ENCODE measurements at regions not wholly inside any gene's neighbourhood (a gene's known extent, or its start where the extent isn't known, plus 50 kb on each side); places are given as distances from the start of the nearest gene placed in this dataset.
"Not testable (repeated sequence)": the region's sequence is repeated elsewhere in the genome, so short reads cannot be mapped to it uniquely, and the experiment has no call there.

- Mint-ChIP-seq H3K27me3 (peaks cover 4% of the 10 kb centered on the region), H3K4me1 (no peaks in the 10 kb centered on the region), H3K9me3 (no peaks in the 10 kb centered on the region), H3K4me3 (no peak overlapping the region), H3K36me3 (no peaks in the 10 kb centered on the region), H3K27ac (no peak overlapping the region)
- CTCF ChIA-PET, result no interaction called here
- no peak for DNase-seq
Measured at GRCh38 chr1:55526716-55527115, 311.6 kb upstream of the USP24 start.

- Mint-ChIP-seq H3K27me3 (peaks cover 4% of the 10 kb centered on the region), H3K27ac (no peak overlapping the region), H3K36me3 (no peaks in the 10 kb centered on the region), H3K9me3 (no peaks in the 10 kb centered on the region), H3K4me3 (no peak overlapping the region), H3K4me1 (no peaks in the 10 kb centered on the region)
- DNase-seq, result no peak
- CTCF ChIA-PET, result interaction anchor here (0.5 kb wide), 1 partner anchor 1308 kb away, joined by 3 read pairs; no protein-coding TSS in a partner anchor
Measured at GRCh38 chr1:55524006-55524405, 308.8 kb upstream of the USP24 start.

- no peaks in the 10 kb centered on the region for H3K4me1 Mint-ChIP-seq
- H3K9me3 Mint-ChIP-seq, result no peaks in the 10 kb centered on the region
- H3K36me3 Mint-ChIP-seq, result no peaks in the 10 kb centered on the region
- H3K4me3 Mint-ChIP-seq, result no peak overlapping the region
- CTCF ChIA-PET, result no interaction called here
- H3K27me3 Mint-ChIP-seq, result peaks cover 4% of the 10 kb centered on the region
- H3K27ac Mint-ChIP-seq, result no peak overlapping the region
- no peak for DNase-seq
Measured at GRCh38 chr1:55522982-55523381, 307.8 kb upstream of the USP24 start.

- CTCF ChIA-PET, result no interaction called here
- no peak for DNase-seq
- no peaks in the 10 kb centered on the region for H3K36me3 Mint-ChIP-seq
- peaks cover 4% of the 10 kb centered on the region for H3K27me3 Mint-ChIP-seq
- H3K4me3 Mint-ChIP-seq, result no peak overlapping the region
- H3K27ac Mint-ChIP-seq, result no peak overlapping the region
- H3K9me3 Mint-ChIP-seq, result no peaks in the 10 kb centered on the region
- H3K4me1 Mint-ChIP-seq, result no peaks in the 10 kb centered on the region
Measured at GRCh38 chr1:55522353-55522903, 307.3 kb upstream of the USP24 start.

DNA sequence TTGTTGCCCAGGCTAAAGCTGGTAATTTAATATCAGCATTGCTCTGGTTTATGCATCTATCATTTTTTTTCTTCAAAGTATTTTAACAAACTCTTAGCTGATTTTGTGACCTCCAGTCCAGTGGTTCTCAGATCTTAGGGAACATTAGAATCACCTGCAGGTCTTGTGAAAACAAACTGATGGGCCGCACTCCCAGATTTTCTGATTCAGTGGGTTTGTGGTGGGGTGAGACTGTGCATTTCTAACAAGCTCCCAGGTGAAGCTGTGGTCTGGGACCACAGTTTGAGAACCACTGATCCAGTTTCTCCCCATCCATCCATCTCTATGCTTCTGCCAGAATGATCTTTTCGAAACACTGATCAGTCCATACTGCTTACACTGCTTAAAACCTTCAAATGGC is 305.7 kb upstream of the USP24 start:
- CTCF ChIA-PET, result no interaction called here
- no peaks in the 10 kb centered on the region for H3K4me1 Mint-ChIP-seq

GRCh38 chr1:55519937-55520683 is 304.9 kb upstream of the USP24 start:
- CTCF ChIA-PET, result no interaction called here
- H3K36me3 Mint-ChIP-seq, result no peaks in the 10 kb centered on the region
- no peaks in the 10 kb centered on the region for H3K9me3 Mint-ChIP-seq
- H3K27me3 Mint-ChIP-seq, result peaks cover 3% of the 10 kb centered on the region
- no peak overlapping the region for H3K27ac Mint-ChIP-seq
- H3K4me3 Mint-ChIP-seq, result no peak overlapping the region
- no peak for DNase-seq
- H3K4me1 Mint-ChIP-seq, result no peaks in the 10 kb centered on the region

More for the DNA sequence above, 305.7 kb upstream of the USP24 start:
- H3K36me3 Mint-ChIP-seq, result no peaks in the 10 kb centered on the region
- H3K27ac Mint-ChIP-seq, result no peak overlapping the region
- DNase-seq, result no peak
- H3K27me3 Mint-ChIP-seq, result peaks cover 4% of the 10 kb centered on the region
- no peaks in the 10 kb centered on the region for H3K9me3 Mint-ChIP-seq
- no peak overlapping the region for H3K4me3 Mint-ChIP-seq

DNA sequence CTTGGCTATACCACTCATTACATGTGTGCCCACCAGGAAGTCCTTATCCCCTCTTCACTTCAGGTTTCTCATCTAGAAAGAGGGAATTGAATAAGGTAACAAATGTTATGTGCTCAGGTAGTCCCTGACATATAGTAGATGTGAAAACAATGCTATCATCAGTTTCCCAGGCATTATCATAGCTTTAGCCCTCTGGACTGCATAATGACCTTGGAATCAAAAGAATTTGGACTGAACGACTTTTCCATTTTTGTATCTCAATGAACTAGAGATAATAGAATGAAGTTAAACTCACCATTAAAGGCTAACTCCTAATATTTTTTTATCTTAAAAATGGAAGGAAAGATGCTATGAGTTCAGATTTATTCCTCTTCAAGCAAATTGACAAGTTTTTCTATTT is 304.1 kb upstream of the USP24 start:
- no peaks in the 10 kb centered on the region for H3K4me1 Mint-ChIP-seq
- H3K9me3 Mint-ChIP-seq, result no peaks in the 10 kb centered on the region
- no peaks in the 10 kb centered on the region for H3K36me3 Mint-ChIP-seq
- CTCF ChIA-PET, result no interaction called here
- no peak for DNase-seq
- H3K4me3 Mint-ChIP-seq, result no peak overlapping the region
- no peak overlapping the region for H3K27ac Mint-ChIP-seq
- no peaks in the 10 kb centered on the region for H3K27me3 Mint-ChIP-seq

DNA sequence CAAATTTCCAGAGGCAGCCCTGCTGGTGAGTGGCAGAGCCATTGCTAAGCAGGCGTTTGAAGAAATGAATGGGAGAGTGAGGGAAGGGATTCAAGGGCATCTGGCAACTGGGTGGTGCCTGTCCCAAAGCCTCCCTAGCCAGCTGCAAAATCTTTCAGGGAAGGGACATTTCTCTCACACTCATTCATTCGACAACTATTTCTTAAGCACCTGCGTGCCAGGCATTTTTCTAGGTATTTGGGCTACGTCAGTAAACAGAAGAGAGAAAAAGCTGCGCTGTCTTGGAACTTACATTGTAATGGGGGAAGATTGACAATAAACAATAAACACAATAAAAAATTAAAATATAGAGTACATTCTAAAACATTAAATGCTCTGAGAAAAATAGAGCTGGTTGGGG is 301.9 kb upstream of the USP24 start:
- Mint-ChIP-seq H3K4me3 (no peak overlapping the region), H3K36me3 (no peaks in the 10 kb centered on the region), H3K27me3 (no peaks in the 10 kb centered on the region), H3K9me3 (peaks cover 1% of the 10 kb centered on the region), H3K4me1 (no peaks in the 10 kb centered on the region), H3K27ac (no peak overlapping the region)
- CTCF ChIA-PET, result no interaction called here
- no peak for DNase-seq

GRCh38 chr1:55514571-55514970 is 299.4 kb upstream of the USP24 start:
- DNase-seq, H3K4me3 Mint-ChIP-seq, H3K27me3 Mint-ChIP-seq, H3K9me3 Mint-ChIP-seq, H3K36me3 Mint-ChIP-seq, CTCF ChIA-PET, H3K27ac Mint-ChIP-seq, H3K4me1 Mint-ChIP-seq: not testable (repeated sequence)

DNA sequence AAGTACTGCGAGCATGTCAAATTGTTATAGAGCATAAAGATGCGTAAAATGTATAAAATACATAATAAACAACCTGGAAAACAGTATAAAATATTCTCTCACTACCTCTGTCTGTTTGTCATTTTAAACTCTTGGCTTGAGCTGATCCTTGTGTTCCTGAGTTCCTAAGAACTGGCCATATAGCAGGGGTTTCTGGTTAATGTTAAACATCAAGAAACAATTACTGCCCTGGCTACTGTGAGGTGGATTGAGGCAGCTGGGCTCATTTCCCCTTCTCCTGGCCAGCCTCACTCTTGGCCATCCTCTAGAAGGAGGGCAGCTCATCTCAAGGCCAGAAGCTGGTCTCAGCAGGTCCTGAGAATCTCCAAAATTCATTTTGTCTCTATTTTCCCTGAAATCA is 297.3 kb upstream of the USP24 start:
- CTCF ChIA-PET, result no interaction called here
- H3K36me3 Mint-ChIP-seq, result no peaks in the 10 kb centered on the region
- H3K4me1 Mint-ChIP-seq, result no peaks in the 10 kb centered on the region
- H3K27me3 Mint-ChIP-seq, result peaks cover 1% of the 10 kb centered on the region
- H3K27ac Mint-ChIP-seq, result no peak overlapping the region
- peaks cover 1% of the 10 kb centered on the region for H3K9me3 Mint-ChIP-seq
- no peak overlapping the region for H3K4me3 Mint-ChIP-seq
- DNase-seq, result no peak

DNA sequence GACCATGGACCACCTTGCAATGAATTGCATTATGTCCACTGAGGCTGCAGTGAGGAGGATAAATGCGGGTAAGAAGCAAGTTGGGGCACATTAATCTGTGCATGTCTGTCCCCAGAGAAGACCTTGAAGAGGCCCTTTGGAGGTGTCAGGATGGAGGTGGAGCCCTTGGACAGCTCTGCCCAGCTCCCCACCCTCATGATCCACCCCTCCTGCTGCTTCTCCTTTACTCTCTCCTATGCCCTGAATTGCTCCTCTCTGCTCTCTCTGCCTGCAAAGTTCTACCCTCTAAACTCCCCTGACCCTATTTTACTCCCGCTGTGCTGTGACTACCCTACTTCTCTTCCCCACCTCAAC is 292.4 kb upstream of the USP24 start:
- H3K27ac Mint-ChIP-seq, result no peak overlapping the region
- H3K4me3 Mint-ChIP-seq, result no peak overlapping the region

GRCh38 chr1:55506740-55507577 is 291.8 kb upstream of the USP24 start:
- no peaks in the 10 kb centered on the region for H3K36me3 Mint-ChIP-seq
- peaks cover 17% of the 10 kb centered on the region for H3K27me3 Mint-ChIP-seq
- no peak overlapping the region for H3K27ac Mint-ChIP-seq
- no peak for DNase-seq
- H3K9me3 Mint-ChIP-seq, result no peaks in the 10 kb centered on the region
- H3K4me3 Mint-ChIP-seq, result no peak overlapping the region
- no peaks in the 10 kb centered on the region for H3K4me1 Mint-ChIP-seq
- CTCF ChIA-PET, result no interaction called here

More for the DNA sequence above, 292.4 kb upstream of the USP24 start:
- Mint-ChIP-seq H3K4me1 (no peaks in the 10 kb centered on the region), H3K27me3 (peaks cover 17% of the 10 kb centered on the region), H3K36me3 (no peaks in the 10 kb centered on the region), H3K9me3 (no peaks in the 10 kb centered on the region)
- no peak for DNase-seq
- CTCF ChIA-PET, result no interaction called here

GRCh38 chr1:55505326-55505725 is 290.2 kb upstream of the USP24 start:
- CTCF ChIA-PET, result no interaction called here
- no peak overlapping the region for H3K4me3 Mint-ChIP-seq
- H3K27me3 Mint-ChIP-seq, result peaks cover 17% of the 10 kb centered on the region
- no peak overlapping the region for H3K27ac Mint-ChIP-seq
- no peaks in the 10 kb centered on the region for H3K36me3 Mint-ChIP-seq
- H3K4me1 Mint-ChIP-seq, result no peaks in the 10 kb centered on the region
- H3K9me3 Mint-ChIP-seq, result no peaks in the 10 kb centered on the region
- no peak for DNase-seq

DNA sequence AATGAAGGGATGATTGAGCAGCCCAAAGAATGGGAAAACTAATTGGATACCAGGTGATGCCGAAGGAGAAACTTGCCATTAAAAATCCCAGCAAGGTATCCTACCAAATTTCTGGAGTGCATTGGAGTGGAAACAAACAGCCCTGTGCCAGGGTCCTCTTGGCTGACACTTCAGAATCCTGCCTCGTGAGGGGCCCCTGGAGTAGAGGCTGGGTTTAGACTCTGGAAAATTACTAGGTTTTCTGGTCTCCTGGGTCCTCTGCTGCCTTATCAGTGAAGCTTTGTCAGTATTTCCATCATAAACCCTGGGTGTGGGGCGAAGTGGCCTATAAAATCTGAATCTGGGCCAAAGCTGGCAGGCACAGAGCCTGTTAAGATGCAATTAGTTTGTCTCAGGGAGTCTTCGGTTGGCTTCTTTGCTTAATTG is 289.2 kb upstream of the USP24 start:
- Mint-ChIP-seq H3K4me3 (no peak overlapping the region), H3K4me1 (no peaks in the 10 kb centered on the region), H3K36me3 (no peaks in the 10 kb centered on the region), H3K27ac (no peak overlapping the region), H3K27me3 (peaks cover 17% of the 10 kb centered on the region), H3K9me3 (no peaks in the 10 kb centered on the region)
- CTCF ChIA-PET, result no interaction called here
- DNase-seq, result no peak
